Liver (tissue), 8 donors: ENCODE measurements at regions not wholly inside any gene's neighbourhood (a gene's known extent, or its start where the extent isn't known, plus 50 kb on each side); places are given as distances from the start of the nearest gene placed in this dataset.

Experiments used
- DNase-seq: peaks from one replicate; pipeline ENCODE4 v3.0.0-alpha.2; 2017; ENCODE audit warnings: low spot score
- H3K27ac ChIP-seq, 2 donors: one replicate each; pipeline ENCODE4 v1.7.0; 2013; ENCODE audit warnings: inconsistent platforms in 2 of 2, low read length in 2 of 2, control low read depth in 1 of 2, low read depth in 1 of 2, mild to moderate bottlenecking in 1 of 2
- H3K27me3 ChIP-seq, 4 donors: one replicate each; pipeline versions ENCODE4 v1.6.1 to v1.7.0; 2013; ENCODE audit warnings: low read length in 3 of 4, inconsistent platforms in 1 of 4, mild to moderate bottlenecking in 1 of 4, moderate library complexity in 1 of 4; ENCODE audit not compliant: control insufficient read depth in 4 of 4, insufficient read depth in 4 of 4
- H3K36me3 ChIP-seq, 4 donors: one replicate each; pipeline versions ENCODE4 v1.6.1 to v1.7.0; 2013; ENCODE audit warnings: low read length in 3 of 4, mild to moderate bottlenecking in 3 of 4, low read depth in 1 of 4, moderate library complexity in 1 of 4; ENCODE audit not compliant: control insufficient read depth in 4 of 4, insufficient read depth in 3 of 4
- H3K4me1 ChIP-seq, 4 donors: one replicate each; pipeline versions ENCODE4 v1.6.1 to v1.7.0; 2013; ENCODE audit warnings: low read length in 3 of 4, mild to moderate bottlenecking in 3 of 4, moderate library complexity in 1 of 4; ENCODE audit not compliant: control insufficient read depth in 4 of 4, insufficient read depth in 4 of 4
- H3K4me3 ChIP-seq, 3 donors: one replicate each; pipeline versions ENCODE4 v1.6.1 to v1.7.0; 2013; ENCODE audit warnings: low read length in 3 of 3, control low read depth in 1 of 3, low read depth in 1 of 3, mild to moderate bottlenecking in 1 of 3
- H3K9ac ChIP-seq, 2 donors: one replicate each; pipeline ENCODE4 v1.7.0; 2013; ENCODE audit warnings: low read length in 2 of 2, mild to moderate bottlenecking in 2 of 2, moderate library complexity in 2 of 2, control low read depth in 1 of 2, low read depth in 1 of 2
- H3K9me3 ChIP-seq, 4 donors: one replicate each; pipeline versions ENCODE4 v1.6.1 to v1.7.0; 2013; ENCODE audit warnings: low read length in 3 of 4; ENCODE audit not compliant: control insufficient read depth in 4 of 4
- EGR1 ChIP-seq, 2 donors: IDR thresholded peaks; 2 replicates each; pipeline ENCODE4 v1.6.1; 2016 to 2018; ENCODE audit warnings: antibody characterized with exemption in 2 of 2, low read depth in 2 of 2
- FOXA1 ChIP-seq: IDR thresholded peaks from 2 replicates; pipeline ENCODE4 v1.6.1; 2016; ENCODE audit warnings: antibody characterized with exemption
- FOXA2 ChIP-seq: IDR thresholded peaks from 2 replicates; pipeline ENCODE4 v1.6.1; 2016; ENCODE audit warnings: antibody characterized with exemption
- GABPA ChIP-seq, 2 donors: IDR thresholded peaks in 1 of 2; conservative IDR thresholded peaks in 1 of 2; 2 replicates each; pipeline ENCODE4 v1.6.1; 2016; ENCODE audit warnings: antibody characterized with exemption in 2 of 2, mild to moderate bottlenecking in 1 of 2, moderate library complexity in 1 of 2
- HNF4A ChIP-seq, 2 donors: conservative IDR thresholded peaks; 2 replicates each; pipeline ENCODE4 v1.6.1; 2016; ENCODE audit warnings: antibody characterized with exemption in 2 of 2, mild to moderate bottlenecking in 2 of 2
- HNF4G ChIP-seq: IDR thresholded peaks from 2 replicates; pipeline ENCODE4 v1.6.1; 2016; ENCODE audit warnings: antibody characterized with exemption
- JUND ChIP-seq, 2 donors: IDR thresholded peaks; 2 replicates each; pipeline ENCODE4 v1.6.1; 2016; ENCODE audit warnings: antibody characterized with exemption in 2 of 2
- NR2F2 ChIP-seq: IDR thresholded peaks from 2 replicates; pipeline ENCODE4 v1.6.1; 2016; ENCODE audit warnings: antibody characterized with exemption
- RAD21 ChIP-seq, 2 donors: IDR thresholded peaks; 2 replicates each; pipeline ENCODE4 v1.6.1; 2016; ENCODE audit warnings: antibody characterized with exemption in 2 of 2, mild to moderate bottlenecking in 2 of 2
- RXRA ChIP-seq, 2 donors: IDR thresholded peaks; 2 replicates each; pipeline ENCODE4 v1.6.1; 2017 to 2018; ENCODE audit warnings: antibody characterized with exemption in 2 of 2, mild to moderate bottlenecking in 1 of 2
- SP1 ChIP-seq: IDR thresholded peaks from 2 replicates; pipeline ENCODE4 v1.6.1; 2018; ENCODE audit warnings: antibody characterized with exemption, mild to moderate bottlenecking
- TAF1 ChIP-seq: conservative IDR thresholded peaks from 2 replicates; pipeline ENCODE4 v1.6.1; 2016; ENCODE audit warnings: antibody characterized with exemption, mild to moderate bottlenecking
- YY1 ChIP-seq: IDR thresholded peaks from 2 replicates; pipeline ENCODE4 v1.6.1; 2016; ENCODE audit warnings: antibody characterized with exemption, mild to moderate bottlenecking
- WGBS: extraction: QIAGEN DNeasy Blood & Tissue Kit; methylation state at CpG from one replicate; pipeline ENCODE4 v1.1.7; 2013; 5-methylcytosine and 5-hydroxymethylcytosine counted together
- TF ChIP-seq, protein P1 (sequence below): IDR thresholded peaks from 2 replicates; pipeline ENCODE4 v1.6.1; 2016; ENCODE audit warnings: antibody characterized with exemption
- TF ChIP-seq, protein P2 (sequence below): fragments of 150-350 bp; IDR thresholded peaks from 2 replicates; pipeline ENCODE4 v1.5.1; 2017; ENCODE audit warnings: improper control_type of control experiment, low read depth, low read length; ENCODE audit not compliant: missing input control
- TF ChIP-seq, protein P3 (sequence below): IDR thresholded peaks from 2 replicates; pipeline ENCODE4 v1.6.1; 2016; ENCODE audit warnings: antibody characterized with exemption, mild to moderate bottlenecking
- TF ChIP-seq, protein P4 (sequence below): IDR thresholded peaks from 2 replicates; pipeline ENCODE4 v1.6.1; 2016; ENCODE audit warnings: antibody characterized with exemption
- donor health status: healthy.
- donor health status: healthy.
- donor health status: healthy.
- donor health status: healthy.
- donor health status: healthy.

DNA sequence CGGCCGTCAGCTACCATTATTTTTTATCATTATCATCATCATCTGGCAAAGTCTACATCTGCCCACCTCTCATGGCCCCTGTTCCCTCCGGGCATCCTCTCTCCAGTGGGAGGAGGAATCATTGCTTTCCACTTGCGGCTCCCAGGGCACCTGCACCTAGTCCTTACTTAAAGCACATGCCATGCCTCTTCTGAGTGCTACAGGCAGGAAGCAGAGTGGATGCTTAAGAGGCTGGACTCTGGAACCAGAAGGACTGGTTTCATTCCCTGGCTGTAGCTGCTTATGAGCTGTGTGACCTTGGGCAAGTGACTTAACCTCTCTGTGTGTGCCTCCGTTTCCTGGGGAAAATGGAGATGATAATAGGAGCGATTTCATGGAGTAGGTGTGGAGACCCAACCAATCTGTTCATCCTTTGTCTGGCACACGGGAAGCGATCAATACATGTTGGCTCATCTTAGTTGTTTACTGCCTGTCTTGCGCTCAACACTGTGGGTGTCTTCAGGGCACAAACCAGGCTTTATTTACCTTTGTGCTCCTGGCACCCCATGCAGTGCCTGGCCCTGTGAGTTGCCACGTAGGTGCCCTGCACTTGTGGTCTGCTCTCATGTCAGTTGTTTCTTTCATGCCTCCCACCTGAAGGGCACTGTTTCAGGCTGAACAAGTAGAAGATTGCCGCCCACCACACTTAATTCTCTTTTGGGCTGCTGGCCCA is 317.0 kb upstream of the SULF2 start:
- peaks cover 0 to 8% (median 3%) of the 10 kb centered on the region in 4 donors for H3K4me1 ChIP-seq
- DNase-seq = no peak
- TF ChIP-seq RXRA (IDR thresholded peaks at IDR 0.05) (peak in 1 of 2 donors; percentile 81), JUND (IDR thresholded peaks at IDR 0.05) (no peak), SP1 (no peak), FOXA1 (peak; percentile 78), YY1 (peak; percentile 37), HNF4A (conservative IDR thresholded peaks at IDR 0.05) (peak in 1 of 2 donors; percentile 64), FOXA2 (peak; percentile 90), HNF4G (no peak), EGR1 (IDR thresholded peaks at IDR 0.05; ENCODE audit: low read depth in 2 of 2) (no peak), RAD21 (IDR thresholded peaks at IDR 0.05) (no peak), GABPA (IDR thresholded peaks at IDR 0.05 in 1 of 2, conservative IDR thresholded peaks at IDR 0.05 in 1 of 2) (no peak)
- TF ChIP-seq, protein P1, sequence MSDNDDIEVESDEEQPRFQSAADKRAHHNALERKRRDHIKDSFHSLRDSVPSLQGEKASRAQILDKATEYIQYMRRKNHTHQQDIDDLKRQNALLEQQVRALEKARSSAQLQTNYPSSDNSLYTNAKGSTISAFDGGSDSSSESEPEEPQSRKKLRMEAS = peak; percentile 31
- TF ChIP-seq, protein P2, sequence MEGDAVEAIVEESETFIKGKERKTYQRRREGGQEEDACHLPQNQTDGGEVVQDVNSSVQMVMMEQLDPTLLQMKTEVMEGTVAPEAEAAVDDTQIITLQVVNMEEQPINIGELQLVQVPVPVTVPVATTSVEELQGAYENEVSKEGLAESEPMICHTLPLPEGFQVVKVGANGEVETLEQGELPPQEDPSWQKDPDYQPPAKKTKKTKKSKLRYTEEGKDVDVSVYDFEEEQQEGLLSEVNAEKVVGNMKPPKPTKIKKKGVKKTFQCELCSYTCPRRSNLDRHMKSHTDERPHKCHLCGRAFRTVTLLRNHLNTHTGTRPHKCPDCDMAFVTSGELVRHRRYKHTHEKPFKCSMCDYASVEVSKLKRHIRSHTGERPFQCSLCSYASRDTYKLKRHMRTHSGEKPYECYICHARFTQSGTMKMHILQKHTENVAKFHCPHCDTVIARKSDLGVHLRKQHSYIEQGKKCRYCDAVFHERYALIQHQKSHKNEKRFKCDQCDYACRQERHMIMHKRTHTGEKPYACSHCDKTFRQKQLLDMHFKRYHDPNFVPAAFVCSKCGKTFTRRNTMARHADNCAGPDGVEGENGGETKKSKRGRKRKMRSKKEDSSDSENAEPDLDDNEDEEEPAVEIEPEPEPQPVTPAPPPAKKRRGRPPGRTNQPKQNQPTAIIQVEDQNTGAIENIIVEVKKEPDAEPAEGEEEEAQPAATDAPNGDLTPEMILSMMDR = no peak
- TF ChIP-seq, protein P3, sequence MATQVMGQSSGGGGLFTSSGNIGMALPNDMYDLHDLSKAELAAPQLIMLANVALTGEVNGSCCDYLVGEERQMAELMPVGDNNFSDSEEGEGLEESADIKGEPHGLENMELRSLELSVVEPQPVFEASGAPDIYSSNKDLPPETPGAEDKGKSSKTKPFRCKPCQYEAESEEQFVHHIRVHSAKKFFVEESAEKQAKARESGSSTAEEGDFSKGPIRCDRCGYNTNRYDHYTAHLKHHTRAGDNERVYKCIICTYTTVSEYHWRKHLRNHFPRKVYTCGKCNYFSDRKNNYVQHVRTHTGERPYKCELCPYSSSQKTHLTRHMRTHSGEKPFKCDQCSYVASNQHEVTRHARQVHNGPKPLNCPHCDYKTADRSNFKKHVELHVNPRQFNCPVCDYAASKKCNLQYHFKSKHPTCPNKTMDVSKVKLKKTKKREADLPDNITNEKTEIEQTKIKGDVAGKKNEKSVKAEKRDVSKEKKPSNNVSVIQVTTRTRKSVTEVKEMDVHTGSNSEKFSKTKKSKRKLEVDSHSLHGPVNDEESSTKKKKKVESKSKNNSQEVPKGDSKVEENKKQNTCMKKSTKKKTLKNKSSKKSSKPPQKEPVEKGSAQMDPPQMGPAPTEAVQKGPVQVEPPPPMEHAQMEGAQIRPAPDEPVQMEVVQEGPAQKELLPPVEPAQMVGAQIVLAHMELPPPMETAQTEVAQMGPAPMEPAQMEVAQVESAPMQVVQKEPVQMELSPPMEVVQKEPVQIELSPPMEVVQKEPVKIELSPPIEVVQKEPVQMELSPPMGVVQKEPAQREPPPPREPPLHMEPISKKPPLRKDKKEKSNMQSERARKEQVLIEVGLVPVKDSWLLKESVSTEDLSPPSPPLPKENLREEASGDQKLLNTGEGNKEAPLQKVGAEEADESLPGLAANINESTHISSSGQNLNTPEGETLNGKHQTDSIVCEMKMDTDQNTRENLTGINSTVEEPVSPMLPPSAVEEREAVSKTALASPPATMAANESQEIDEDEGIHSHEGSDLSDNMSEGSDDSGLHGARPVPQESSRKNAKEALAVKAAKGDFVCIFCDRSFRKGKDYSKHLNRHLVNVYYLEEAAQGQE = no peak
- H3K36me3 ChIP-seq = no peaks in the 10 kb centered on the region
- 63% methylated on average over 11 of the region's 11 CpGs for WGBS
- H3K27ac ChIP-seq = peak overlapping the region in 1 of 2 donors; percentile 62
- H3K9ac ChIP-seq = no peak overlapping the region
- no peaks in the 10 kb centered on the region for H3K27me3 ChIP-seq
- H3K4me3 ChIP-seq = no peak overlapping the region
- H3K9me3 ChIP-seq = peaks cover 0 to 5% (median 1%) of the 10 kb centered on the region in 4 donors

DNA sequence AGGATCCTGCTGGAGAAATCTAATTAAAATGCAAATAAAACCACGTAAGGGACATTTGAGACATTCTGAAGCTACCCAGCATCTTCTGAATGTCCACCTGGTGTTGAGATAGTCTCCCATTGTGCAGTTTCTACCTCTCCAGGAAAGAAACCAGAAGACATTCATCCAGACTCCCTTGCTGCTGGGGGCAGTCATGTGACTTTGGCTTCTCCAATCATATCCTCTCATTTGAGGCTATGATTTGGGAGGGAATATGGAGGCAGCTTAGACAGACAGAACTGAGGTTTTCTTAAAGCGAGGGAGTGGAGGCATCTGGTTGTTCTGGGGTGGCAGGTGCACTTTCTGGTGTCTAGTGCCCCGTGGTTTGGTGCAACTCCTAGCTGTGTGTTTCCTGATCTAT is 315.2 kb upstream of the SULF2 start:
- no peaks in the 10 kb centered on the region for H3K27me3 ChIP-seq
- H3K9ac ChIP-seq = no peak overlapping the region
- H3K9me3 ChIP-seq = peaks cover 0 to 5% (median 0%) of the 10 kb centered on the region in 4 donors
- 82% methylated on average over 3 of the region's 3 CpGs for WGBS
- no peak overlapping the region for H3K4me3 ChIP-seq
- H3K4me1 ChIP-seq = peaks cover 0 to 8% (median 3%) of the 10 kb centered on the region in 4 donors
- DNase-seq = no peak
- no peaks in the 10 kb centered on the region for H3K36me3 ChIP-seq
- H3K27ac ChIP-seq = no peak overlapping the region
- no peak for TF ChIP-seq TAF1
- TF ChIP-seq, protein P2 = no peak
- TF ChIP-seq JUND (IDR thresholded peaks at IDR 0.05) = no peak
- TF ChIP-seq, protein P3 = no peak
- TF ChIP-seq FOXA2 = no peak
- no peak for TF ChIP-seq HNF4G
- TF ChIP-seq RAD21 (IDR thresholded peaks at IDR 0.05) = no peak
- TF ChIP-seq SP1 = no peak
- TF ChIP-seq, protein P4, sequence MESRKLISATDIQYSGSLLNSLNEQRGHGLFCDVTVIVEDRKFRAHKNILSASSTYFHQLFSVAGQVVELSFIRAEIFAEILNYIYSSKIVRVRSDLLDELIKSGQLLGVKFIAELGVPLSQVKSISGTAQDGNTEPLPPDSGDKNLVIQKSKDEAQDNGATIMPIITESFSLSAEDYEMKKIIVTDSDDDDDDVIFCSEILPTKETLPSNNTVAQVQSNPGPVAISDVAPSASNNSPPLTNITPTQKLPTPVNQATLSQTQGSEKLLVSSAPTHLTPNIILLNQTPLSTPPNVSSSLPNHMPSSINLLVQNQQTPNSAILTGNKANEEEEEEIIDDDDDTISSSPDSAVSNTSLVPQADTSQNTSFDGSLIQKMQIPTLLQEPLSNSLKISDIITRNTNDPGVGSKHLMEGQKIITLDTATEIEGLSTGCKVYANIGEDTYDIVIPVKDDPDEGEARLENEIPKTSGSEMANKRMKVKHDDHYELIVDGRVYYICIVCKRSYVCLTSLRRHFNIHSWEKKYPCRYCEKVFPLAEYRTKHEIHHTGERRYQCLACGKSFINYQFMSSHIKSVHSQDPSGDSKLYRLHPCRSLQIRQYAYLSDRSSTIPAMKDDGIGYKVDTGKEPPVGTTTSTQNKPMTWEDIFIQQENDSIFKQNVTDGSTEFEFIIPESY = no peak
- TF ChIP-seq EGR1 (IDR thresholded peaks at IDR 0.05; ENCODE audit: low read depth in 2 of 2) = no peak
- TF ChIP-seq FOXA1 = no peak
- TF ChIP-seq, protein P1 = no peak
- no peak for TF ChIP-seq NR2F2
